Breast epithelium (tissue), 4 donors: ENCODE measurements at regions not wholly inside any gene's neighbourhood (a gene's known extent, or its start where the extent isn't known, plus 50 kb on each side); places are given as distances from the start of the nearest gene placed in this dataset.

Source experiments
- DNase-seq, 2 donors: peaks; one replicate each; pipeline ENCODE4 v3.0.0-alpha.2; 2019; ENCODE audit warnings: low spot score in 2 of 2
- H3K27ac ChIP-seq, 2 donors: fragments of 200-600 bp; sonication (generic) in 1 of 2; one replicate each; pipeline ENCODE4 v1.5.1; 2016 to 2019; ENCODE audit warnings: mild to moderate bottlenecking in 1 of 2
- H3K27me3 ChIP-seq, 2 donors: fragments of 200-600 bp; sonication (generic) in 1 of 2; one replicate each; pipeline versions ENCODE4 v1.5.1 to v1.6.0; 2017 to 2019; ENCODE audit warnings: control low read depth in 1 of 2, mild to moderate bottlenecking in 1 of 2
- H3K36me3 ChIP-seq: fragments of 200-600 bp; one replicate; pipeline ENCODE4 v1.5.1; 2019
- H3K4me1 ChIP-seq, 2 donors: fragments of 200-600 bp; sonication (generic); one replicate each; pipeline ENCODE4 v1.5.1; 2016 to 2019; ENCODE audit warnings: control low read depth in 1 of 2
- H3K4me3 ChIP-seq, 3 donors: fragments of 200-600 bp; sonication (generic); 1 replicate in 2 of 3; 2 replicates in 1 of 3; pipeline ENCODE4 v1.5.1; 2016 to 2019; ENCODE audit warnings: mild to moderate bottlenecking in 3 of 3, moderate library complexity in 2 of 3
- H3K9me3 ChIP-seq, 2 donors: fragments of 200-600 bp; sonication (generic) in 1 of 2; one replicate each; pipeline ENCODE4 v1.5.1; 2016 to 2019; ENCODE audit warnings: control low read depth in 1 of 2
- POLR2A ChIP-seq: fragments of 450-650 bp; IDR thresholded peaks from one replicate; pipeline ENCODE4 v1.6.1; 2016; ENCODE audit warnings: antibody characterized with exemption, mild to moderate bottlenecking, moderate library complexity
- POLR2AphosphoS5 ChIP-seq, 3 donors: sonication (generic); formaldehyde crosslinking; IDR thresholded peaks; one replicate each; pipeline ENCODE4 v1.6.1; 2017; ENCODE audit warnings: antibody characterized with exemption in 3 of 3
- intact Hi-C: fragments of 100-400 bp; cut with DNase I; formaldehyde crosslinking; loops from one replicate; pipeline ENCODE4 v1.15.1; 2023; ENCODE audit warnings: low total_unique reads
- TF ChIP-seq, protein P1 (sequence below), 3 donors: fragments of 450-650 bp; IDR thresholded peaks; one replicate each; pipeline ENCODE4 v1.5.1; 2016 to 2017; ENCODE audit warnings: antibody characterized with exemption in 3 of 3, mild to moderate bottlenecking in 3 of 3, moderate library complexity in 3 of 3

DNA sequence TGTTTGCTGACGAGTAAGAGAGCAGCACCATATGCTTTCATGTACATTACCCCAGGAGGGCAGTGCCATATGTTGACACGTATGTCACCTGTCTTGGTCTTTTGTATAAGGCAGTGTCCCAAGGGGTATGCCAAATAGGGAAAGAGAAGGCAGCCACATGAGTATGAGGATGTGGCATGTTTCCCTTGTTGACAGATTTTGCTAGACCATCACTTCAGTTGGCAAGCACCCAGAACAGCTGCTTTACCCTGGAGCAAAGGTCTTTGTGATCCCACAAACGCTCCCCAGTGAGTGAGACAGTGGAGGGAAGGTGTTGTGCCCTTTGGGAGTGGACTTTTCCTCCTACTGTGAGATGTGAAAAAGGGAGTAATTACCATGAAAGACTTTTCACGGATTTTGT, 350.1 kb downstream of the ETV1 start:
- Histone ChIP-seq H3K4me3 (no peak overlapping the region), H3K27me3 (no peaks in the 10 kb centered on the region), H3K27ac (no peak overlapping the region), H3K4me1 (no peaks in the 10 kb centered on the region), H3K9me3 (no peaks in the 10 kb centered on the region), H3K36me3 (no peaks in the 10 kb centered on the region)
- no peak for DNase-seq
- TF ChIP-seq POLR2AphosphoS5 (IDR thresholded peaks at IDR 0.05) (no peak), POLR2A (no peak)
- TF ChIP-seq, protein P1, sequence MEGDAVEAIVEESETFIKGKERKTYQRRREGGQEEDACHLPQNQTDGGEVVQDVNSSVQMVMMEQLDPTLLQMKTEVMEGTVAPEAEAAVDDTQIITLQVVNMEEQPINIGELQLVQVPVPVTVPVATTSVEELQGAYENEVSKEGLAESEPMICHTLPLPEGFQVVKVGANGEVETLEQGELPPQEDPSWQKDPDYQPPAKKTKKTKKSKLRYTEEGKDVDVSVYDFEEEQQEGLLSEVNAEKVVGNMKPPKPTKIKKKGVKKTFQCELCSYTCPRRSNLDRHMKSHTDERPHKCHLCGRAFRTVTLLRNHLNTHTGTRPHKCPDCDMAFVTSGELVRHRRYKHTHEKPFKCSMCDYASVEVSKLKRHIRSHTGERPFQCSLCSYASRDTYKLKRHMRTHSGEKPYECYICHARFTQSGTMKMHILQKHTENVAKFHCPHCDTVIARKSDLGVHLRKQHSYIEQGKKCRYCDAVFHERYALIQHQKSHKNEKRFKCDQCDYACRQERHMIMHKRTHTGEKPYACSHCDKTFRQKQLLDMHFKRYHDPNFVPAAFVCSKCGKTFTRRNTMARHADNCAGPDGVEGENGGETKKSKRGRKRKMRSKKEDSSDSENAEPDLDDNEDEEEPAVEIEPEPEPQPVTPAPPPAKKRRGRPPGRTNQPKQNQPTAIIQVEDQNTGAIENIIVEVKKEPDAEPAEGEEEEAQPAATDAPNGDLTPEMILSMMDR (IDR thresholded peaks at IDR 0.05) = no peak
- intact Hi-C loops = no loop called here

GRCh38 chr7:13641714-13642113, 347.8 kb downstream of the ETV1 start:
- Histone ChIP-seq H3K27me3 (no peaks in the 10 kb centered on the region), H3K4me1 (no peaks in the 10 kb centered on the region), H3K9me3 (no peaks in the 10 kb centered on the region), H3K36me3 (no peaks in the 10 kb centered on the region), H3K27ac (no peak overlapping the region), H3K4me3 (no peak overlapping the region)
- intact Hi-C loops = no loop called here
- TF ChIP-seq, protein P1 (IDR thresholded peaks at IDR 0.05) = no peak
- TF ChIP-seq POLR2AphosphoS5 (IDR thresholded peaks at IDR 0.05) (no peak), POLR2A (no peak)
- no peak for DNase-seq

DNA sequence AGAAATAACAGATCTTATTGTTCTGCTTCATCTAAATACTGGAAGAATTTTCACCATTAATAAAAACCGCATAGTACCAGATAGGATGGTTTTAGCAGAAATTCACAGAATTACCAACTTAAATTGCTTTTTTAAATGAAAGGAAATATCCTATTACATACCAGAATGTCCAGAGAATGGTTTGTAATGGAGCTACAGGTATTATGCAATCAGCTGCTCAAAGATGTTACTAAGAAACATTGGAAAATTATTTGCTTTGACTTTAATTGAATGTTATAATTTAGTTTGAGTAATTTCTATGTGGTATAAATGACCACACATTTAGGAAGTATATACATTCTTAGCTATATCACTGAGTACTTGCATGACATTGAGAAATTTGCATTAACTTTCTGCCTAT, 338.3 kb downstream of the ETV1 start:
- no peaks in the 10 kb centered on the region for H3K9me3 ChIP-seq
- no peak overlapping the region for H3K27ac ChIP-seq
- H3K27me3 ChIP-seq = no peaks in the 10 kb centered on the region
- no peaks in the 10 kb centered on the region for H3K4me1 ChIP-seq
- no peak overlapping the region for H3K4me3 ChIP-seq
- TF ChIP-seq POLR2A (no peak), POLR2AphosphoS5 (IDR thresholded peaks at IDR 0.05) (no peak)
- TF ChIP-seq, protein P1 (IDR thresholded peaks at IDR 0.05) = no peak
- no peak for DNase-seq
- intact Hi-C loops = no loop called here
- H3K36me3 ChIP-seq = no peaks in the 10 kb centered on the region

- no peaks in the 10 kb centered on the region for H3K4me1 ChIP-seq
- H3K4me3 ChIP-seq = no peak overlapping the region
- DNase-seq = no peak
- TF ChIP-seq, protein P1 (IDR thresholded peaks at IDR 0.05) = no peak
- TF ChIP-seq POLR2AphosphoS5 (IDR thresholded peaks at IDR 0.05) (no peak), POLR2A (no peak)
- intact Hi-C loops = no loop called here
- peaks cover 0 to 14% of the 10 kb centered on the region in 2 donors for H3K9me3 ChIP-seq
- H3K27ac ChIP-seq = no peak overlapping the region
- no peaks in the 10 kb centered on the region for H3K27me3 ChIP-seq
- H3K36me3 ChIP-seq = no peaks in the 10 kb centered on the region
Observed at GRCh38 chr7:13656330-13656729, 333.1 kb downstream of the ETV1 start.

DNA sequence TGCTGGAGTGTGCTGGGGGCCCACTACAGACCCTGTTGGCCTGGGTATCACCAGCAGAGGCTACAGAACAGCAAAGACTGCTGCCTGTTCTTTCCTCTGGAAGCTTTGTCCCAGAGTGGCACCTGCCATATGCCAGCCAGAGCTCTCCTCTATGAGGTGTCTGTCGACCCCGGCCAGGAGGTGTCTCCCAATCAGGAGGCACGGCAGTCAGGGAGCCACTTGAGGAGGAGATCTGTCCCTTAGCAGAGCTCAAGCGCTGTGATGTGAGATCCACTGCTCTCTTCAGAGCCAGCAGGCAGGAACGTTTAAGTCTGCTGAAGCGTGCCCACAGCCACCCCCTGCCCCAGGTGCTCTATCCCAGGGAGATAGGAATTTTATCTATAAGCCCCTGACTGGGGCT, 316.2 kb downstream of the ETV1 start:
- no peak overlapping the region for H3K4me3 ChIP-seq
- peaks cover 7 to 20% of the 10 kb centered on the region in 2 donors for H3K9me3 ChIP-seq
- H3K27ac ChIP-seq = no peak overlapping the region
- no peaks in the 10 kb centered on the region for H3K4me1 ChIP-seq
- TF ChIP-seq POLR2AphosphoS5 (IDR thresholded peaks at IDR 0.05) (no peak), POLR2A (no peak)
- TF ChIP-seq, protein P1 (IDR thresholded peaks at IDR 0.05) = no peak
- H3K27me3 ChIP-seq = no peaks in the 10 kb centered on the region
- H3K36me3 ChIP-seq = no peaks in the 10 kb centered on the region
- intact Hi-C loops = no loop called here
- no peak for DNase-seq
